ENCODE measurements at regions not wholly inside any gene's neighbourhood (a gene's known extent, or its start where the extent isn't known, plus 50 kb on each side); places are given as distances from the start of the nearest gene placed in this dataset.

DNA sequence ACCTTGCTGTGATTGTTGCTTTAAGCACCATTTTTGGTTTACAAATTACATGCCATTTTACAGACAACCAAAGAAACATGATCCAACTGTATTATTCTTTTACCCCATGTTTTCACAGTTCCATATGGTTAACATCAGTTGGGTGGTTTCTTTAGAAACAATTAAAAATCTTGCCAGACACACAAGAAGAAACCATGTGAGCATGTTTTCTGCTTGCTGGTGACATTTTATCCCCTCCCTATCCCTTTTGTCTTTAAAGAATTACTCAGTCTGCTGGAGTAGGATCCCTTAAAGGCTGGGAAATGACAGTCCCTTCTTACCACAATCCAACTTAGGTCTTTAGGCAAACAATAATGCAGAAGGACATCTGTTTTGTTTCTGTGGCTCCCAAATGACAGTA lies 121.8 kb upstream of the PLXNC1 start:
- DNase-seq (ENCODE audit: low read depth in 2 of 2) = no peak

DNA sequence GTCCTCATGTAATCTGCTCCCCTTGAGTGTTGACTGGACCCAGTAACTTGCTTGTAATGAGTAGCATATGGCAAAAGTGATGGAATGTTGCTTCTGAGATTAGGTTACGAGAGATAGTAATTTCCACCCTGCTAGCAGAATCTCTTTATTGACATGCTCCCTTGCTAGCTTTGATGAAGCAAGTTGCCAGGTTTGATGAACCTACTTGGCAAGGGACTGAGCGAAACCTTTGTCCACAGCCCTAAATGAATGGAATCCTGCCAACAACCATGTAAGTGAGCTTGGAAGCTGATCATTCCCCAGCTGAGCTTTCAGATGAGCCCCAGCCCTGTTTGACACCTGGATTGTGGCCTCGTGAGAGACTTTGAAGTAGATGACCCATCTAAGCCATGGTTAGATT lies 120.8 kb upstream of the PLXNC1 start:
- no peak for DNase-seq (ENCODE audit: low read depth in 2 of 2)

DNA sequence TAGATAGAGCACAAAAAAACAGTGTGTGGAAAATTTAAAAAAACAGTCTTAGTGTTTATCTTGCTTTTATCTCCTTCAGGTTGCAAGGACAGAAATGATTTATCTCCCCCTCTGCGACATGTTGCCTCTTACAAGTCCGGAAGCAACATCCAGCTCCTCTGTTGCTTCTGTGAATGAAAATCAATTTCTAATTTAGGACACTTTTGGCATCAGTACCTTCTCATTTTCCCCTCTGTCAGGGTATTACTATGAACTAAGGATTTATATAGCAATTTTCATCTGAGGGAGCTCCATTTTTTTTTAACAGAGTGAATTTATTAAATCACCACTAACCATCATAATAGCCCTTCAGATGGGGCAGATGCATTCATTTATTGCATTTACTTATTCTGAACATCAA lies 116.6 kb upstream of the PLXNC1 start:
- DNase-seq (ENCODE audit: low read depth in 2 of 2) = no peak

DNA sequence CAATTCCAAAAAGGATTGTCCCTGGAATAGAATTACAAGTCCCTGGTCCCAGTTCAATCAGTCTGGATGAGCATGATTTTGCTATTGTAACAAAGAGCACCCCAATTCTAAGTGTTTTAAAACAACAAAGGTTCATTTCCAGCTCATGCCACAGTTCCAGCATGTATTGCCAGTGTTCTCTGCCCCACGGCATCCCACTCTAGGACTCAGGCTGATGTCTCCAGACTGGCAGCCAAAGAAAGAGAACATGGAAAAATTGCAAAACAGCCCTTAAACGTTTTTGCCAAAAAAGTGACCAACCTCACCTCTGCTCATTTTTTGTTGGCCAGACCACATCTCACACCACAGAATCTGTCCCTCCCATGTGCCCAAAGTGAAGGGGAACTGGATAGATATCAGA lies 116.0 kb upstream of the PLXNC1 start:
- no peak for DNase-seq (ENCODE audit: low read depth in 2 of 2)

DNA sequence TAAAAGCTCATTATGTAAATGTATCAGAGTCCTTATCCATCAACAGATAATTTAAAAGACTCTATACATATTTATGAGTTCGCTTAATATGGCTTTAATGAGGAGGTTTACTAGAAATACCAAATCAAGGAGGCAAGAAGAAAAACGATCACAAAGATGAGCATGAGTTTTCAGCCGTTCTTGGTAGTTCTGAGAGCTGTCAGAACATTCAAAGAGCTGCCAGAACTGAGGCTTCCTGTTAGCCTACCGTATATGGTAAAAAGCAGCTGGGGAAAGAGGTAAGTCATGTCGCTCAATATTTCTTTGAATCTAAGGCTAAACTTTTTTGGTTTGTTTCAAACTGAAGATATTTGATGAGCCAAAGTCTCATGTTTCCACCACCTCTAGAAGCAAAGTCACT lies 115.3 kb upstream of the PLXNC1 start:
- no peak for DNase-seq (ENCODE audit: low read depth in 2 of 2)

DNA sequence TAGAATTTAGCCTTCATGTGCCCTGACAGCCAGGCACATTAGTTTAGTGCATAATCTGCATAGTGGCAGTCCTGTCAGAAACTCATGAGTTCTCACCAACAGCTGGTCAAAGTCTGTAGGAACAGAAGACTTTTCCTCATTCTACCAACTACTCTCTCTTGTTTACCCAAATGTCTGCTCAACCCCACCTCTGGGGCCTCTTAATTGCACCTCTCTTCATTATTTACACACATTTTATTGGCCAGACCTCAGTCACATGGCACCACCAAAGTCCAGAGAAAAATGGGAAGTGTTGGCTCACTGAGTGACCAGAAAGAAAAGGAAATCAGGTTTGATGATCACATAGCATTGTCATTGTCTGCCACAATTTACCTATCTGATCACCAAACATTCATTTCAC lies 114.6 kb upstream of the PLXNC1 start:
- no peak for DNase-seq (ENCODE audit: low read depth in 2 of 2)

DNA sequence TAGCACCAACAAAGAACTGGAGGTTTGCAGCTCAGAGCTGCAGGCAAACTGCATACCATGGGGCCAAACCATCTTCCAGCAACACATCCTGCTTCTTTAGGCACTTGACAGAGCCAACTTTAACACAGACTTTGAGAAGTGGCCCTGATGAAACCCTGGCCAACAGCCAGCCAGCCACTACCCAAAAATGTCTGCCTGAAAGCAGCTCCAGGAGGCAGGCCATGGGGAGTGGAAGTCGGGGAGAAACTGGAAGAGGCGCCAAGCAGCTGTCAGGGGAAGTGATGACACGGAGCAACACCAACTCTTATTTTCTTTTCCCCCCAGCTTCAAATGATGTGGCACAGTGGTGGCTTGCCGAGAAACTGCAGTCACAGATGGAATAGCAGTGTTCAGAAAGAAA lies 110.9 kb upstream of the PLXNC1 start:
- DNase-seq (ENCODE audit: low read depth in 2 of 2) = no peak

DNA sequence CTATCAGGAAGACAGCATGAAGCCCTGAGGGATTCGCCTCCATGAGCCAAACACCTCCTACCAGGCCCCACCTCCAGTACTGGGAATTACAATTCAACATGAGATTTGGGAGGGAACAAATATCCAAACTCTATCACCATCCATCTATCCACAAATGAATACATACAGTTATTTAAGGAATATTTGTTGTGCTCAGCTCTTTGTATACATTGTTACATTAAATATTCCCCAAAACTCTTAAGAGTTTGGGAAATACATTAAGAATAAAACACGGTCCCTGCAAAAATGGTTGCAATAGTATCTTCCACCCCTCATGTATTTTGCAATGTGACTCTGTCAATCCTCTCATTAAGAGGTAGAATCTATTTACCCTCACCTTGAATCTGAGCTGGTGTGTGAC lies 109.8 kb upstream of the PLXNC1 start:
- no peak for DNase-seq (ENCODE audit: low read depth in 2 of 2)

DNA sequence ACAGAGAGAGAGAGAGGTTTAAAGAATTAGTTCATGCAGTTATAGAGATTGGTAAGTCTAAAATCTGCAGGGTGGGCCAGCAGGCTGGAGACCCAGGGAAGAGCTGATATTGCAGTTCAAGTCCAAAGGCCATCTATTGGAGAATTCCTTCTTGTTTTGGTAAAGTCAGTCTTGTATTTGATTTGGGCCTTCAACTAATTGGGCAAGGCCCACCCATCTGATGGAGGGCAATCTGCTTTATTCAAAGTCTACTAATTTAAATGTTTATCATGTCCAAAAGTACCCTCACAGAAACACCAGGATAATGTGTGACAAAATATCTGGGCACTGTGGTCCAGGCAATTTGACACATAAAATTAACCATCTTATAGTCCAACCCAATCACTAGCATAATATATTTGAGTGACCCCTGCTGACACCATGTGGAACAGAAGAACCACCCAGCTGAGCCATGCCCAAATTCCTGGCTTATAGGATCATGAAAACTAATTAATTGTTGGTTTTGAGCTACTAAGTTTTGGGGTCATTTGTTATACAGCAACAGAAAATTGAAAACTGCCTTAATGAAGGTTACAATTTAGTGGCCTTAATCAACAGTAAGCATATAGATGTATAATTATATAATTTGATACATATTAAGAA lies 109.1 kb upstream of the PLXNC1 start:
- no peak for DNase-seq (ENCODE audit: low read depth in 2 of 2)

DNA sequence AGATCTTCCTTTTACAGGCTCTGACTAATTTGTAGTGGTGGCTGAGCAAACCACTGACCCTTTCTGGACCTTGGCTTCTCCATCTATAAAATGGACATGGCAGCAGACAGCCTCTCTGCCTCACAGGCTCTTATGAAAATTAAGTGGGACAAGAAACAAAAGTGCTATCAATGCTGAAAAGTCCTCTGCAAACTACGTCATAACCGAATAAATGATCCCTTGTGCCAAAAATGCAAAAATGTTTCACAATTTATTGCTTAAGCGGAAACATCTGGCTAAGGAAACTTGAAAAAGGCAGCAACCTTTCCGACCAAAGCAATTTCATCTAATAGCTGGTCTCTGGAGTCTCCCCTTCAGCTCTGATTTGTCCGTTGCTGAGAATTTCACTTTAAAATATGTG lies 108.5 kb upstream of the PLXNC1 start:
- peak in 1 of 2 donors; percentile 23 for DNase-seq (ENCODE audit: low read depth in 2 of 2)

DNA sequence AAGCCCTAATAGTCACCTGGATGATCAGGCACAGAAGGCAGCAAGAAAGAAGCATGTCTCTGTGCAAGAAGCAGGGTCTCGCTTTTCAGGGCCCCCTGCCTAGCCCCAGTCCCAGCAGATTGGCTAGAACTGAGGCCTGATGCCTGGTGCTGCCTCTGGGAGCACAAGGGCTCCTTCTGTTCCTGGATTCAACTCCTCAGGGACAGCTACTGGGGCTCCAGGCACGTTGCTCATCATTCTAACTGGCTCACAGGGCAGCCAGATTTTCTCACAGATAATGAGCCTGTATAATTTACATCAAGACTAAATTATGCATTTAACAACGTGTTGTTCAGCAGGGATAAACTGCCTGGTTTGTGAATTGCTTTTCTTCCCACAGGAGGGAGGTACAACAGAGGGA lies 106.5 kb upstream of the PLXNC1 start:
- DNase-seq (ENCODE audit: low read depth in 2 of 2) = no peak

DNA sequence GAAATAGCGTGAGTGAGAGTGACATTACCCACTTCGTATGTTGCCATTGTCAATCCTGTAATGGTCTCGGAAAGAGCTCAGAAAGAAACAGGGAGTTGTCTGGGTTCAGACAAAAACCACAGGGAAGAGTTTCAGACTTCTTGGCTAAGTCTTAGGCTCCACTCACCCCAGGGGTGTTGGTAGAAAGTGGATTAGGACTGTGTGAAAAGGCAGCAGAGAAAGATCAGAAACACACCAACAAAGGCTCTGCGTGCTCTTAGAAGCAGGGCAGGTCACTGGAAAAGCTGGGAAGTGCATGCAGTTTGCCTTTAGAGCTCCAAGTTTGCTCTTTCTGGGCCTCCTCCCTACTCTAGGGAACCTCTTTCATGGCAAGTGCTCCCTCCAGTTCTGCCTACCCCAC lies 106.1 kb upstream of the PLXNC1 start:
- DNase-seq (ENCODE audit: low read depth in 2 of 2) = no peak

DNA sequence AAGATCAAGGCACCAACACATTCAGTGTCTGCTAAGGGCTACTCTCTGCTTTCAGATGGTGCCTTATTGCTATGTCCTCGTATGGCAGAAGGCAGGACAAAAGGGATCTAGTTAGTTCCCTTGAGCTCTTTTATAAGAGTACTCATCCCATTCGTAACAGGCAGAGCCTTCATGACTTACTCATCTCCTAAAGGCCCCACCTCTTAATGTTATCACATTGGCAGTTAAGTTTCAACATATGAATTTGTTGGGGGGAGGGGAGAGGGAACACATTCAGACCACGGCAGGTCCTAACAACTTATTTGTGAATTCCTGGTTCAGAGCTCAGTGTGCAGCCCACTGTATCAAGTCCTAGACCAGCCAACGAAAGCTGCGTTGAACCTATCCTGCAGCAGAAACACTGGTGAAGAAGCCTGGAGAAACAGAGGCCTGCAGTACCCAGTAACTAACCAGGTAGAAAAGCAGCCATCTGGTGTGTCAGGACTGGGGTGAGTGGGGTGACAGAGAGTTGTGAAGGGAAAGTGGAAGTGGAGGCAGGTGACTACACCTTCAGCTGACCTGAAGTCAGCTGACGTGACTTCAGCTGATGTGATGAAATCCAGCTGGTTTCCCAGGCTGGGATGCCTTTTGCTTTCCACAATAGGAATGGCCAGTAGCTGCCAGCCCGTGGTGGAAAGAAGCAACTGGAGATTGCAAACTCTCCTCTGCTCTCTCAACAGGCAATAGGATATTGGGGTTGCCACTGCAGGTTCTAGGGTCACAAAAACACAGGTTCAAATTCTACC lies 101.6 kb upstream of the PLXNC1 start:
- DNase-seq (ENCODE audit: low read depth in 2 of 2) = no peak

DNA sequence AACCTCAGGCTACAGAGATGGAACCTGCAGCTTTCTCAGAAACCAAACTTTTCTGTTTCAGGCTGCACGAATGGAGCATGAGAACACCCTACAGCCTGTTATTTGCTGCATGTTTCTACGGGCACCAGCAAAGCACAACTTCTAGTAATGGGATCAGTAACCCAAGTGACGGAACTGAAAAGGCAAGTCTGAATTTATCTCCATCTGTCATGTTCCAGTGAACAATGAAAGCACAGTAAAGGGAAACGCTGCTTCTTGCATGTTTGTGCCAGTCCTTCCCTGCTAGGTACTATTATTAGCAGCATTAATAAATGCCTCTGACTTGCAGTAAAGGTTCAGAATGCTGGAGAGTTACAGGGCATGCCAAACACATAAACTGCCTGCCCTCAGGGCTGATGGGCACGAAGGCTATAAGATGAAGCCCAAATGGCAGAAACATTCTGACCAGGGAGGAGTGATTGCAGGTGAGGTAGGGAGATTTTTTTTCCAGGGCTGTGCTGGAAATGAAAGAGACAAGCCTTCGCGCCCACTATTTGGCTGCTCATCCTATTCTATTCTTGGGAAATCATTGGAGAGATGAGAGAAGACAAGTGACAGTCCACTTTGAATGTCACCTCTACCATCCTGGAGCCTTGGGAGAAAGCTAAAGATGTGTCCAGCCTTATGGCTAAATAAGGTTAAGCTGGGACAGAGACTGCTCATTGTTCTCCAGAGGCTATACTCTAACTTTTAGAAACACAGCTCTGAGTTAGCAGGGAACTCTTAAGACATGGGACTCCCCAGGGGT lies 100.4 kb upstream of the PLXNC1 start:
- peak in 1 of 2 donors; percentile 38 for DNase-seq (ENCODE audit: low read depth in 2 of 2)

DNA sequence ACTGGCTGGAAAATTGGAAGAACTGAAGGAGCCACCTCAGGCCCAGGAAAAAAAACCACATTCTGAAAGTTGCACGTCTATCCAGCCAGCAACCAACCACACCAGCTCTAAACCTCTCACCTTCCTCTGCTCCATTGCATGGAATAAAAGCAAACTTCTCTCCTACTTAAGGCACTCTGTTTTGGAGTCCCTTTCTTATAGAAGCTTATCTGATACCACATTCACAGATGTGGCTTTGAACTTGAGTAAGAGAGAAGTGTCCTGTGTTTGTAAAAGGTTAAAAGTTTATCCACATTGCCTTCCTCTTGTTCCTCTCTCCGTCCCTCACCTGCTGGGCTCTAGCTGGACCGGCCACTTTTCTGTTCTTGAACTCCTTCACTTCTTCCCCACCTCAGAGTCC lies 99.6 kb upstream of the PLXNC1 start:
- DNase-seq (ENCODE audit: low read depth in 2 of 2) = no peak

DNA sequence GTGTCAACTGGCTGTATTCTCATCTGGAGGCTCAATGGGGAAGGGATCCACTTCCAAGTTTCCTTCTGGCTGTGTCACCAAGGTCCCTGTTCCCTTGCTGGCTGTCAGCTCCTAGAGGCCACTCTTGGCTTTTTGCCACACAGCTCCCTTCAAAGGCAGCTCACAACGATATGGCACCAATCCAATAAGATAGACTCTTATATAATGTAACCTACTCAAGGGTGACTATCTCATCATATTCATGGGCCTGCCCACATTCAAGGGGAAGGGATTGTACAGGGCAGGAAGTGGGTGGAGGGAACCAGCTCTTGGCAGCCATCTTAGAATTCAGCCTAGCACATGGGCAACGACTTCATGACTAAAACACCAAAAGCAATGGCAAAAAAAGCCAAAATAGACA lies 98.7 kb upstream of the PLXNC1 start:
- DNase-seq (ENCODE audit: low read depth in 2 of 2) = no peak

DNA sequence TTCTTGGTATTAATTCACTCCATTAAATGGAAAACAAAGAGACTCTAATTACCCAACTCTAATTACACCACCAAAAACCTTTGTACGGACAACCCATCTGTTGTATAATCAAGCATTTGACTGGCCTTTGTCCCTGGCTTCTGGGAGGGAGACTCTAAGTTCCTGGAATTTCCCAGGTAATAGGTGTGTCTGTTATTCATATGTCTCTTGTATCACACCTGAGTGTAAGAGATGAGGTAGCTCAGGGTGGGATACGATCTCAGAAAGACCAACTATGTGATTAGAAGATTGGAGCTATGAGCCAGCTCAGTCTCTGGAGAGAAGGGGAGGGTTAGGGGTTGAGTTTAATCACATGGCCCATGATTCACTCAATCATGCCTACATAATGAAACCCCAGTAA lies 94.7 kb upstream of the PLXNC1 start:
- DNase-seq (ENCODE audit: low read depth in 2 of 2) = no peak

DNA sequence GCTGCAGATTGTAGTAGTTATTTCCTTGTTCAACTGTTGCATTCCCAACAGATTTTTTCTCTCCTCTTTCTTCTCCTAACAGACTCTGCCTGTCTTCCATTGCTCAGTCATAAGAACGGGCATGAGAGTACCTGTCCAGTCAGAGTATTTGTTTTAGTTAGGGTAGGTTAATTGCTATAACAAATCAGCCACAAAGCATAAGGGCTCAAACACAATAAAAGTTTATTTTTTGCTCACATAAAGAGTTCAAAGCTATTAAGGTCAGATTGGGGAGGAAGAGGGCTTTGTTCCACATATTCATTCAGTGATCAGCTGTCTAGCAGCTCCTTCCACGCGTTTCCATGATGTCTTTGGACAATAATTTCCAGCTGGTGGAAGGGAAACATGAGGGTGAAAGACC lies 92.8 kb upstream of the PLXNC1 start:
- DNase-seq (ENCODE audit: low read depth in 2 of 2) = no peak

DNA sequence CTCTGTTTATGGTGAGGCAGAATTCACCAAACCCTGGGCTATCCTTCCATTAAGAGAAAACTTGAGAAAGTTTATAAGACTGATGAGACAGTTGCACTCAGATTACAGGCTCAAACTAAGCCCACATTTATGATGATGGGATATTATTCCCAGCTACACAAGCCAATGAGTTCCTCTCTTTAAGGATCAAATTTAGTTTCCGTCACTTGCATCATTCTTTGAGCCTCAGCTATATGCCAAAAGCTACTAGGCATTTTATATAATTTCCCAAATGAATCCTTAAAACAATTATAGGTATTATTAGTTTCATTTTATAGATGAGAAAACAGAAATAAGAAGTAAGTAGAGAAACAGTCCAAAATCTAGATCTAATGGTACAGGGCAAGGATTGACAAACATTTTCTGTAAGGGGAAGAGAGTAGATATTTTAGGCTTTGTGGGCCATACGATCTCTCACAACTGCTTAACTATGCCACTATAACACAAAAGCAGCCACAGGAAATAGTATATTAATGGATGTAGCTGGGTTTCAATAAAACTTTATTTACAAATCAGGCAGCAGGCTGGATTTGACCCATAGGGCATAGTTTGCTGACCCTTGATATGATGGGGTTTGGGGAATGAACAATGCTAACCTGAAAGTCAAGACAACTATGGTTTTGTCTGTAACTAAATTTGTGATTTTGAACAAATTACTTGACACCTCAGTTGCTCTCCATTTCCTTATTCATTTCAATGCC lies 91.8 kb upstream of the PLXNC1 start:
- no peak for DNase-seq (ENCODE audit: low read depth in 2 of 2)

DNA sequence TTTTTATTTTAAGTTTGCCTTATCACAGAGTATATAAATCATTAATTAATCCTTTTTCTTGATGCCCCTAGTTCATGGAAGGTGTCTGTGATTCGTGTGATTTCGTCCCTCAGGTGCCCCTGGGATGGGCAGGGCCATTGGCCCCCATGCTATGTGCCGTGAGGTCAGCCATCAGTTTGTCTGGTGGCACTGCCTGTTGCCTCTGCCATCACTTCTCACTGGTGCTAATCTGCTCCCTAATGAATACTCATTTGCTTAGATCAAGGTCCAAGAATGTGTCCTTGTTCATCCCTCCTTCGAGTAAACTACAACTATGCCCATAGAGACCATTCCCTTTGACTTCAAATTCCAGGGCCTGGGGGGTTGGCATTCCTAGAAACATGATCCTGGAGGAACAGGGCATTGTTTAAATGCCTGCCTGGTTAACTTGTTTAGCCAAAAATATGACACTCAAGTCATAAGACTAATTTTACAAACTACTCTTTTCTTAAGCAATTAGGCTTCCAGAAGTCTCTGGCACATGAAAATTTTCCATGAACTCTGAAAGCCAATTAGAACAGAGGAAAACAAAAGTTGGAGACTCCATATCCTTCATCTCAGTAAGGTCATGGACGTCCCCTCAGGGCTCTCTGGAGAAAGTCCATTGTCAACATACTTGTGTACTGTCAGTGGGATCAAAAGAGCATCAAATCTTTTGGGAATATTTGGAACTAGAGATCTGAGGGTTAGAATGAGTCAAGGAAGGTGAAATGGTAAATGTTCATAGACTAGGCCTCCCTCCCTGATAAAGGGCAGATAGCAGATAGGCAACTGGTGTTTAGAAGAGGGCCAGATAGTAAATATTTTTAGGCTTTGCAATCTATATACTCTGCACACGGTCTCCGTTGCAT lies 90.9 kb upstream of the PLXNC1 start:
- no peak for DNase-seq (ENCODE audit: low read depth in 2 of 2)
